A673 (cell line): ENCODE measurements at regions not wholly inside any gene's neighbourhood (a gene's known extent, or its start where the extent isn't known, plus 50 kb on each side); places are given as distances from the start of the nearest gene placed in this dataset.

Experiments used
- CTCF ChIP-seq: fragments of 300-800, 200-600 bp; sonication (generic); conservative IDR thresholded peaks from 2 replicates; pipeline ENCODE4 v1.5.1; 2017; ENCODE audit warnings: low read depth, mild to moderate bottlenecking, antibody characterized with exemption, low read length, moderate library complexity, mixed read lengths
- EZH2 ChIP-seq: fragments of 200-600 bp; sonication (generic); IDR thresholded peaks from 2 replicates; pipeline ENCODE4 v1.6.1; 2017; ENCODE audit warnings: borderline replicate concordance, low read depth, mild to moderate bottlenecking, mixed read lengths, antibody characterized with exemption, low read length; ENCODE audit not compliant: poor library complexity, severe bottlenecking

- no peak for TF ChIP-seq CTCF
- TF ChIP-seq EZH2, result no peak
These were observed 650.1 kb upstream of the USP15 start for GRCh38 chr12:61610143-61610542.
